Cardiac muscle cell (in vitro differentiated cells and primary cell): ENCODE measurements at regions not wholly inside any gene's neighbourhood (a gene's known extent, or its start where the extent isn't known, plus 50 kb on each side); places are given as distances from the start of the nearest gene placed in this dataset.
"Not testable (repeated sequence)": the region's sequence is repeated elsewhere in the genome, so short reads cannot be mapped to it uniquely, and the experiment has no call there.

Experiments used
- DNase-seq, 2 donors: peaks; one replicate each; pipeline versions ENCODE4 v3.0.0 to v3.0.0-alpha.2; 2010 to 2017; ENCODE audit warnings: low read depth in 1 of 2, low spot score in 1 of 2
- H3K27ac ChIP-seq: fragments of 200-600 bp; sonication (generic); 2 replicates; pipeline ENCODE4 v1.5.1; 2016
- H3K27me3 ChIP-seq: fragments of 200-600 bp; sonication (generic); 2 replicates; pipeline ENCODE4 v1.6.0; 2016; ENCODE audit warnings: control low read depth
- H3K36me3 ChIP-seq: fragments of 200-600 bp; sonication (generic); 2 replicates; pipeline ENCODE4 v1.5.1; 2016; ENCODE audit warnings: control low read depth
- H3K4me1 ChIP-seq: fragments of 200-600 bp; sonication (generic); 2 replicates; pipeline ENCODE4 v1.8.1; 2017; ENCODE audit warnings: low read depth, mild to moderate bottlenecking, mixed run types
- H3K4me3 ChIP-seq: fragments of 200-600 bp; sonication (generic); 2 replicates; pipeline ENCODE4 v1.5.1; 2016; ENCODE audit warnings: mild to moderate bottlenecking
- H3K9me3 ChIP-seq: fragments of 200-600 bp; sonication (generic); 2 replicates; pipeline ENCODE4 v1.5.1; 2017; ENCODE audit warnings: low read depth, mild to moderate bottlenecking, control low read depth
- TF ChIP-seq, protein P1 (sequence below): IDR thresholded peaks from 2 replicates; pipeline ENCODE4 v1.5.1; 2012; ENCODE audit warnings: low read depth, mild to moderate bottlenecking, low read length

- DNase-seq, result peak in 1 of 2 donors; percentile 1
- H3K4me3 ChIP-seq, result no peak overlapping the region
- H3K9me3 ChIP-seq, result no peaks in the 10 kb centered on the region
- no peaks in the 10 kb centered on the region for H3K4me1 ChIP-seq
- H3K27me3 ChIP-seq, result no peaks in the 10 kb centered on the region
- H3K27ac ChIP-seq, result no peak overlapping the region
- TF ChIP-seq, protein P1, sequence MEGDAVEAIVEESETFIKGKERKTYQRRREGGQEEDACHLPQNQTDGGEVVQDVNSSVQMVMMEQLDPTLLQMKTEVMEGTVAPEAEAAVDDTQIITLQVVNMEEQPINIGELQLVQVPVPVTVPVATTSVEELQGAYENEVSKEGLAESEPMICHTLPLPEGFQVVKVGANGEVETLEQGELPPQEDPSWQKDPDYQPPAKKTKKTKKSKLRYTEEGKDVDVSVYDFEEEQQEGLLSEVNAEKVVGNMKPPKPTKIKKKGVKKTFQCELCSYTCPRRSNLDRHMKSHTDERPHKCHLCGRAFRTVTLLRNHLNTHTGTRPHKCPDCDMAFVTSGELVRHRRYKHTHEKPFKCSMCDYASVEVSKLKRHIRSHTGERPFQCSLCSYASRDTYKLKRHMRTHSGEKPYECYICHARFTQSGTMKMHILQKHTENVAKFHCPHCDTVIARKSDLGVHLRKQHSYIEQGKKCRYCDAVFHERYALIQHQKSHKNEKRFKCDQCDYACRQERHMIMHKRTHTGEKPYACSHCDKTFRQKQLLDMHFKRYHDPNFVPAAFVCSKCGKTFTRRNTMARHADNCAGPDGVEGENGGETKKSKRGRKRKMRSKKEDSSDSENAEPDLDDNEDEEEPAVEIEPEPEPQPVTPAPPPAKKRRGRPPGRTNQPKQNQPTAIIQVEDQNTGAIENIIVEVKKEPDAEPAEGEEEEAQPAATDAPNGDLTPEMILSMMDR, result no peak
- H3K36me3 ChIP-seq, result no peaks in the 10 kb centered on the region
Observed at GRCh38 chr5:130425424-130425823, 521.2 kb downstream of the CHSY3 start.

DNA sequence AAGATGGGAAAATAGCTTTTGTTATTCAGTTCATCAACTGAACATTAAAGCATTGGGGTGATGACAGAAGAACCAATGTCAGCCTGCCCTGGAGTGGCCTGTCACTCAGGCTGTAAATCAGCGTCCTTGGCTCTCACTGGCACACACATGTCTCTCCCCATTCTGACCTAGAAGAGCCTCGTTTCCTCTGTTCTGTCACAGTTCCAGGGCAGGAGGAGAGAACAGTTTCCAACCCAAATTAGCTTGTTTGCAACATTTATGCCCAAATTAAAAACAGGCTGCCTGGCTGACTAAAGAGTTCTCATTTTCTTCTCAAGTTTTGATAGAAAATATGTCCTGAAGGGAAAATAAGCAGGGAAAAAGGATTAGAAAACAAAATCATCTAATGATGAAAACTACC lies 520.1 kb downstream of the CHSY3 start:
- H3K36me3 ChIP-seq, result no peaks in the 10 kb centered on the region
- no peak overlapping the region for H3K4me3 ChIP-seq
- TF ChIP-seq, protein P1, result no peak
- no peaks in the 10 kb centered on the region for H3K27me3 ChIP-seq
- no peaks in the 10 kb centered on the region for H3K9me3 ChIP-seq
- no peak overlapping the region for H3K27ac ChIP-seq
- no peaks in the 10 kb centered on the region for H3K4me1 ChIP-seq
- no peak for DNase-seq

GRCh38 chr5:130402906-130403305 lies 498.6 kb downstream of the CHSY3 start:
- DNase-seq, result no peak
- H3K9me3 ChIP-seq, result no peaks in the 10 kb centered on the region
- TF ChIP-seq, protein P1, result no peak

DNA sequence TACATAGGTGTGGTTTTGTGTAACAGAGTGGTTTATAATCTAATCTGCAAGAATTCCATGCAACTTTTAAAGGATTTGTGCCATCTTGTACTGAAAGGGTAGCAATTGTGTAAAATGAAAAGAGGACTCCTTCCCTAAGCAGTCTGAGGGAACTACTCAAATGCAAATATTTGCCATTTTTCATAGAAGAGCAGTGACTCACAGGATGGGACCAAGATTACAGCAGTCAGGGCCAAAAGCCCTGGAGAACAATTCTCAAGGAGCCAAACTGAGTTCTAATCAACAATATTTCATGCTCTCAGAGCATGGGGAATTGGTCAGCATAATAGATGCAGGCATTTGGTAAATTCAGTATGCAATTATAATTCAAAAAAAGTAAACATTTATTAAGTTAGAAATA lies 495.8 kb downstream of the CHSY3 start:
- Histone ChIP-seq H3K36me3 (no peaks in the 10 kb centered on the region), H3K4me1 (no peaks in the 10 kb centered on the region)
- DNase-seq, result peak in 1 of 2 donors; percentile 80

More at GRCh38 chr5:130402906-130403305, 498.6 kb downstream of the CHSY3 start:
- H3K27ac ChIP-seq, result no peak overlapping the region
- no peak overlapping the region for H3K4me3 ChIP-seq
- H3K36me3 ChIP-seq, result no peaks in the 10 kb centered on the region
- H3K4me1 ChIP-seq, result no peaks in the 10 kb centered on the region
- H3K27me3 ChIP-seq, result no peaks in the 10 kb centered on the region

DNA sequence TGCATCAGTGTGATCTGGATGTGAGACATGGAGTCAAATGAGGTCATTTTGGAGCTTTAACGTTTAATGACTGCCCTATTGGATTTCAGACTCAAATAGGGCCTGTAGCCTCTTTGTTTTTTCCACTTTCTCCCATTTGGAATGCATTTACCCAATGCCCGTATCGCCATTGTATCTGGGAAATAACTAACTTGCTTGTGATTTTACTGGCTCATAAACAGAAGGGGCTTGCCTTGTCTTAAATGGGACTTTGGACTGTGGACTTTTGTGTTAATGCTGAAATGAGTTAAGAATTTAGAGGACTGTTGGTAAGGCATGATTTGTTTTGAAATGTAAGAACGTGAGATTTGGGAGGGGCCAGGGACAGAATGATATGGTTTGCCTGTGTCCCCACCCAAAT lies 494.6 kb downstream of the CHSY3 start:
- H3K4me1 ChIP-seq, result no peaks in the 10 kb centered on the region
- DNase-seq, result no peak
- no peak overlapping the region for H3K27ac ChIP-seq
- H3K36me3 ChIP-seq, result no peaks in the 10 kb centered on the region
- no peaks in the 10 kb centered on the region for H3K27me3 ChIP-seq
- no peaks in the 10 kb centered on the region for H3K9me3 ChIP-seq
- TF ChIP-seq, protein P1, result no peak
- H3K4me3 ChIP-seq, result no peak overlapping the region

More for the DNA sequence above, 495.8 kb downstream of the CHSY3 start:
- TF ChIP-seq, protein P1, result no peak
- H3K4me3 ChIP-seq, result no peak overlapping the region
- H3K27ac ChIP-seq, result no peak overlapping the region
- no peaks in the 10 kb centered on the region for H3K9me3 ChIP-seq
- no peaks in the 10 kb centered on the region for H3K27me3 ChIP-seq

DNA sequence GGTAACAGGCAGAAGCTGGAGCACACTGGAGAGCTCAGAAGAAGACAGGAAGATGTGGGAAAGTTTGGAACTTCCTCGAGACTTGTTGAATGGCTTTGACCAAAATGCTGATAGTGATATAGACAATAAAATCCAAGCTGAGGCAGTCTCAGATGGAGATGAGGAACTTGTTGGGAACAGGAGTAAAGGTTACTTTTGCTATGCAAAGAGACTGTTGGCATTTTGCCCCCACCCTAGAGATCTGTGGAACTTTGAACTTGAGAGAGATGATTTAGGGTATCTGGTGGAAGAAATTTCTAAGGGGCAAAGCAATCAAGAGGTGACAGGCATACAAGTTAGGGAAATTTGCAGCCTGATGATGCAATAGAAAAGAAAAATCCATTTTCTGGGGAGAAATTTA lies 493.5 kb downstream of the CHSY3 start:
- H3K4me1 ChIP-seq, H3K36me3 ChIP-seq, H3K27me3 ChIP-seq, H3K9me3 ChIP-seq, H3K4me3 ChIP-seq, H3K27ac ChIP-seq, DNase-seq: not testable (repeated sequence)
